ENCODE measurements at regions not wholly inside any gene's neighbourhood (a gene's known extent, or its start where the extent isn't known, plus 50 kb on each side); places are given as distances from the start of the nearest gene placed in this dataset.

GRCh38 chr10:88111294-88111693 lies 247.9 kb downstream of the PTEN start:
- DNase-seq = no peak

- no peak for DNase-seq
Measured at GRCh38 chr10:88113232-88113631, 249.8 kb downstream of the PTEN start.

DNA sequence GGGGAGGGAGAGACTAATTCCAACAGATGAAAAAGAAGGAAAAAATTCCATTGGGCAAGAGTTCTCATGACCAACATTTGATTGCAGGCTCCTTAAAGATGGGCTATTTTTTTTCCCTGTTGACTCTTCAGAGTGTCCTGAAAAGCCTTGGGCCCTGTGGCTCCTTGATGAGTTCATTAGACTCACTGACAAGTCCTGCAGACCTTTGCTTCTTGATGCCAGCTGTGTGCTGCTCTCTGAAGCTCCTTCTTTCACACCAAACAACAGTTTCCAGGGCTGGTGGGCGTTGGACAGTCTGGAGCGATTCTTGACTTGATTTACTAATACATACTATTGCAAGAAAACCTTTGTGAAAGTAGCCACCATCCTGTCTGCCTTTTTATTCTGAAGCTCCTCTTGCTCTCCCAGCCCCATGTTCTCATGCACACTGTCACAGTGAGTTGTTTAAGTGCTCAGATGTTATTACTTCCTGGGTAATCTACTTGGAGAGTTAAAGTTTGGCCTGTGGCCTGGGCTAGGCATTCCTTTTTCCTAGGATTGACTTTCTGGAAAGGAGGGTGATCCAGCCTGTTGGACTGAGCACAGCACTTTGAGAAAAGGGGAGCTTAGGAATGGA lies 250.3 kb downstream of the PTEN start:
- DNase-seq = no peak

- DNase-seq = no peak
Measured at GRCh38 chr10:88114368-88114767, 250.9 kb downstream of the PTEN start.

- no peak for DNase-seq
Measured at GRCh38 chr10:88115407-88115806, 252.0 kb downstream of the PTEN start.

DNA sequence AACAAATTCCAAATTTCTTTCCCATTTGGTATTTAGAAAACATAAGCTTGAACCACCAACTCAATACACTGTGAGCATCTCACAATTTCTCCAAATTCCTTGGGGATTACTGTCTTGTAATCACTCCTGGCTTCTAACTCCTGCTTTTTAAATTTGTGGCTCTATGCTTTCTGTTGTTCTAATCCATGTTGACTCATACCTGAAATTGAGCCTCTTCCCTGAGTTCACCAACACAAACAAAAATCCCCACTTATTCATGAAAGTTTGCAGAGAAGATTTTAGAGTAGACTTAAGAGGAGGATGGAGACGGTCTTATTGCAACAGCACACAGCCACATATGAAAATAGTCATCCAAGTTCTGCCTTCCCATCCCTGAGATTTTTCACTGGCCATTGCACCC lies 252.5 kb downstream of the PTEN start:
- no peak for DNase-seq

- no peak for DNase-seq
Measured at GRCh38 chr10:88116481-88116880, 253.1 kb downstream of the PTEN start.

DNA sequence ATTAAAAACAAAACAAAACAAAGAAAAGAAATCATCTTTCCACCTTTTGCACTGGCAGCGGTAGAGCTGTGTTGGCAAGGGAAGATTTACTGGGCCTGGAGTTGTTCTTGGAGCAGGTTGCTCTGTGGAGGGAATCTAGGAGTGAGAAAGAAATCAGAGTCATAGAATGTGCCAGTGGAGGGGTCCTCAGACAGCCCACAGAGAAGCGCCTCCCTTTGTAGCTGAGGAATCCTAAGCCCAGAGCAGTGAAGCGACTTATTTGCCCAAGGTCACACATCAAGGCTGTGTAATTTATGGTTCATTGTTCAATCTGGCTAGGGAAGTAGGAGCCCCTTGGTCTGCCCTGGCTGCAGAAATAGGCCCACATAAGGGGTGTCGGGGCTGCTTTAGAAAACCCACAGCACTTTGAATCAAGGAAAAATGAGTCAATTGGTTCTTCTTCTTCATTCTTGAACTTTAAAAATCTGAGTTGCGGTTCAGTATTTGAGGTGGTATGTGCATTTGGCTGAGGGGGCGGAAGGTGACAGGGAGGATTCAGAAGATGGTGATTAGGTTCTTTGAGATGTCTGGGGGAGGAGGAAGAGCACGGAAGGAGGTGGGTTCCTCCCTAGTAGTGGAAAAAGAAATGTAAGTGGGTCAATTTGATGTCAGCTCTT lies 253.7 kb downstream of the PTEN start:
- peak; percentile 76 for DNase-seq

- DNase-seq = peak; percentile 22
Measured at GRCh38 chr10:88117869-88118632, 254.6 kb downstream of the PTEN start.

DNA sequence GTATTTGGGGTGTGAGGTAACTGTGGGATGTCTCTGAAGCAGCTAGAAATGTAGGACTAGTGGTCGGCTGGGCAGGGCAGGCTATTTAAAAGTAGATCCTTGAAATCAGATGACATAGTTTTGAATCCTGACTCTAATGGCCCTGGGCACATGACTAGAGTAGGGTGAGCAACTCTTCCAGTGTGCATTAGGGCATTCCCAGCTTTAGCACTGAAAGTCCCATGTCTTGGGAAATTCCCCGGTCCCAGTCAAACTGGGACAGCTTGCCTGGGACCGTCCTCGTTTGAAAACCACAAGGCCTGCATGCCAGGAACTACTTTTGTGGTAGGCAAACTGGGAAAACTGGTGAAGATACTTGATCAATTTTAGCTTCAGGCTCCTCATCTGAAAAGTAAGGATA lies 255.3 kb downstream of the PTEN start:
- DNase-seq = no peak

- no peak for DNase-seq
Measured at GRCh38 chr10:88119160-88119559, 255.7 kb downstream of the PTEN start.

DNA sequence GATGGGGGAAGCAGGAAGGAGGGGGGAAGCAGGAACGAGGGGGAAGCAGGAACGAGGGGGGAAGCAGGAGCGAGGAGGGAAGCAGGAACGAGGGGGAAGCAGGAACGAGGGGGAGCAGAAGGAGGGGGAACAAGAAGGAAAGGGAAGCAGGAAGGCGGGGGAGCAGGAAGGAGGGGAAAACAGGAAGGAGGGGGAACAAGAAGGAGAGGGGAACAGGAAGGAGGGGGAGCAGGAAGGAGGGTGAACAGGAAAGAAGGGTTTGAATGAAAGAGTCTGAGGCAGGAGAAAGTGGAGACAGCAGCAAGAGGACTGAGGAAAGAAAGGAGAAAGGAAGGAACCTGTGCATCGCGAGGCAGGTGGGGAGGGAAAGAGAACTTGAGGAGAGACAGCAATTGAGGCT lies 256.6 kb downstream of the PTEN start:
- no peak for DNase-seq

DNA sequence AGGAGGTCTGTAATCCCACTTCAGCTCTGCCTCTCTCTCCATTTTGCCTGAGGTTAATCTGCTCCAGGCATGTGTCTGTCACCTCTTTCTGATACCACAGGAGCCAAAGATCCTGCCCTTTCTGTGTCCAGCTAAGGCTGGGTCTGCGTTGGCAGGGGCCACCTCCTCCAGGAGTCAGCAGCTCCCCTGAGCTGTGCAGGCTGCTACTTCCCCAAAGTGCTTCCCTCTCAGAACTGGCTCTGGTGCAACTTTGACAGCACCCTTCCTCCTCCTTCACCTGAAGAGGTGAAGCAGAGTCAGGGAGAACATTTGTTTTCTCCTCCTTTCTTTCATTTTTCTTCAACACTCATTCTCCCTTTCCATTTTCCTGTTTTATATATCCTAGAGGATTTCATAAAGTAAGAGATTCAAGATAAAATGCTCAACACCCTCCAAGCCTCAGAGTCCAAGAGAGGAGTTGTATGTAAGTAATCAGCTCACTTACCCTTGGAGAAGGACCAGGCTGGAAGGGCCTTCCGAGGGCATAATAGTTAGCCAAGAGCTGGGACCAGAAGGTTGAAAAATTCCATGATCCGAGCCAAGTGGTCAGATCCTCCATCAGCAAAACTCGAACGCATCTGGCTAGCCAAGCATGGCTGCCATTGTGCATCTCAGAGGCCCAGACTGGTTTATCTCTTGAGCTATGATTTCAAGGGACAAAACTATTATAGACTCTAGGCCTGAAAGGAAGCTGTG lies 257.3 kb downstream of the PTEN start:
- DNase-seq = no peak

DNA sequence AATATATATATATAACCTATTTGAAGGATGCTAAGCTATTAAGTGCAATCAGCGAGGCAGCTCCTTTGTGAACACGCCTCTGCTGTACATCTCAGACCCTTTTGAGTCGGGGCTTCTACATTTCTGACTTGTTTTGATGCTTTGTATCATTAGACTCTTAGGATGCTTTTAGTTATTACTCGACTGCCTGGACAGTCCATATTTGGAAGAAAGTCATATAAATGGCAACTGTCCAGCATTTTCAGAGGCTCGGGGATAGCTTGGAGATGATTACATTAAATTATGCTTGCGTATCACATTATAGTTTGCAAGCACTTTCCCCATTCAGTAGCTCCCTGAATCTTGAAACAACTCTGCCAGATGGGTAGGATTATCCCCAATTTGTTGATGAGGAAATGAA lies 257.9 kb downstream of the PTEN start:
- no peak for DNase-seq

DNA sequence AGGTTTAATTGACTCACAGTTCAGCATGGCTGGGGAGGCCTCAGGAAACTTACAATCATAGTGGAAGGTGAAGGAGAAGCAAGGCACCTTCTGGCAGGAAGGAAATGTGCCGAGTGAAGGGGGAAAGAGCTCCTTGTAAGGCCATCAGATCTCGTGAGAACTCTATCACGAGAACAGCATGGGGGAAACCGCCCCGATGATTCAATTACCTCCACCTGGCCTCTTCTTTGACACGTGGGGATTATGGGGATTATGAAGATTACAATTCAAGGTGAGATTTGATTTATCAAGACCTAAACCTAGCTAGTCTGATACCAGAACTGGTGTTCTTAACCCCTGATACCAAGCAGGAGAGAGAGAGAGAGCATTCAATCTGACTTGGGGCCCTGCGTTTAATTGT lies 258.7 kb downstream of the PTEN start:
- DNase-seq = no peak

DNA sequence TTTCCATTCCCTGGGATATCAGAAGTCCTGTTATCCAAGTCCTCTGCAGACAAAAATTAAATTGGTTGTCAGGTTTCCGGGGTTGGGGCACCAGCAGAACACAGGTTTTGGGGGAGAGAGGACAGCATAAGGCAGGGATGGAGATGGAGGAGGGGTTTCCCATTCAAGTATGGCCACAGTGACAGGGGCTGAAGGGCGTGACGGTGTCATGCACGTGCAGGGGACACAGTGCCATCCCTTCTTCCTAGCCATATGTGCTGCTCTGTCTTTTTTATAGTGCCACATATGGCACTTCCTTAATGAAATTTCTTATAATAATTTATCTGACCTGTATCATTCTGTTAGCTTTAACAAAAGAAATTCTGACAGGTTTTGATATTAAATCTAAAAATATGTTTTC lies 259.2 kb downstream of the PTEN start:
- DNase-seq = no peak

- no peak for DNase-seq
Measured at GRCh38 chr10:88125766-88126165, 262.3 kb downstream of the PTEN start.

DNA sequence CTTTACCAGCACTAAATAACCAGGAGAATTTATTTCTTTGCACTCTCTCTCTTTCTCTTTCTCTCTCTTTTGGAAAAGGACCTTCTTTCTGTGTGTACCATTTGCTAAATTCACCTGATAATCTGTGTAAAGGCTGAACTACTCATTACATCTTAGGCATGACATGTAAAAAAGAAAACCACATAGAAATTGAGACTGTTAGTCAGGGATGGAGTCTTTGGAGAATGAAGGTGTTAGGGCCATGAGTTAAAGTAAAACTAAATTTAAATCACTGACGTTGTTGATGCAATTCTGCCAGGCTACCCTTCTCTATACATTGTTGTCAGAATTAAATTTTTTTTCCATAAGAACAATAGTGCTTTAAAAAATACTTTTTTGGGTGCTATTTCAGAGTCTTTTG lies 263.3 kb downstream of the PTEN start:
- no peak for DNase-seq

- DNase-seq = no peak
Measured at GRCh38 chr10:88127269-88127668, 263.8 kb downstream of the PTEN start.

- DNase-seq = no peak
Measured at GRCh38 chr10:88127766-88128165, 264.3 kb downstream of the PTEN start.

DNA sequence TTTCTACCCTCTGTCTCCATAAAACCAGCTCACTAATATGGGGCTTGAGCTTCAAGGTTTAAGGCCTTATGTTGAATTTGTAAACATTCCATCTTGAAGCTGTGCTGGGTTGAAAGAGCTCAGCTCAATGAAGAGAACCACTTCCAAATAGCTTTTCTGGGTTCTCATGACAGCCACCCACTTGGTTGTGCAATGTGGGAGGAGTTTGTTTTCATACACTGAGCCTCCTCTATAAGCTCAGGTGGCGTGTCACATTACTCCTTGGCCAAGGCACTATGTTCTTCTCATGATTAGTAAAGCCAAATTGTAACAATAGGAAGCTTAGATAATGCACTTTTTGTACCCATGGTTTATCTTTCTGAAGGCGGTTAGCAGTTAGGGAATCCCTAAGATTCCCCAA lies 265.6 kb downstream of the PTEN start:
- no peak for DNase-seq

DNA sequence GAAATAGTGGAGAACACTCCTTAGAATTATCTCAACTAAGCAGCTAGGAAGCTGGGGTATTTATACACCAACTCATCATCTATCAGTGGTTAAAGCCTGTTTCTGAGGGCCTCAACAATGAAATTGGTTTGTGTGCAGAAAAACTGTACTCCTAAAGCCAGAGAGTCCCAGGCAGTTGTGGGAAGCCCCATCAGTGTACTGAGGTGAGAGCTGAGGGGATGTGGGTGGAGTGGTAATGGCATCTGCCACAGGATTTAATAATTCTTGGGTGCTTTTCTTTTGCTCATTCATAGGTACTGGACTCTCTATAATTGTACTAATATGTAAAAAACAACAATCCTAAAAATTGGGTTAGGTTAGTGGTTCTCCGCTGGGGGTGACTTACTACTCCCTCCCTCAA lies 267.5 kb downstream of the PTEN start:
- DNase-seq = no peak

GRCh38 chr10:88131511-88132139 lies 268.2 kb downstream of the PTEN start:
- no peak for DNase-seq
